Mesothelial cell of epicardium (in vitro differentiated cells): ENCODE measurements at regions not wholly inside any gene's neighbourhood (a gene's known extent, or its start where the extent isn't known, plus 50 kb on each side); places are given as distances from the start of the nearest gene placed in this dataset.
A peak's percentile ranks its signal among the peaks of the same experiment; 100 is the strongest.

Experiments used
- DNase-seq, 2 experiments: peaks; one replicate each; pipeline ENCODE4 v3.0.0; 2021; ENCODE audit warnings: low spot score in 2 of 2; ENCODE audit not compliant: unreplicated experiment in 2 of 2
- H3K27ac Mint-ChIP-seq: 2 replicates; pipeline ENCODE4 v1.8.0; 2021; ENCODE audit warnings: mixed read lengths
- H3K27me3 Mint-ChIP-seq: 2 replicates; pipeline ENCODE4 v1.8.0; 2021; ENCODE audit warnings: low read depth, mixed read lengths
- H3K36me3 Mint-ChIP-seq: 2 replicates; pipeline ENCODE4 v1.8.0; 2021; ENCODE audit warnings: mixed read lengths
- H3K4me1 Mint-ChIP-seq: 2 replicates; pipeline ENCODE4 v1.8.0; 2021; ENCODE audit warnings: mixed read lengths
- H3K4me3 Mint-ChIP-seq: 2 replicates; pipeline ENCODE4 v1.8.0; 2021; ENCODE audit warnings: mild to moderate bottlenecking, moderate library complexity, mixed read lengths
- H3K9me3 Mint-ChIP-seq: 2 replicates; pipeline ENCODE4 v1.8.0; 2021; ENCODE audit warnings: mixed read lengths
- TF ChIP-seq, protein P1 (sequence below): fragments of 200-600 bp; sonication (generic); IDR thresholded peaks from one replicate; pipeline ENCODE4 v1.5.0; 2021; ENCODE audit warnings: antibody characterized with exemption; ENCODE audit not compliant: unreplicated experiment

DNA sequence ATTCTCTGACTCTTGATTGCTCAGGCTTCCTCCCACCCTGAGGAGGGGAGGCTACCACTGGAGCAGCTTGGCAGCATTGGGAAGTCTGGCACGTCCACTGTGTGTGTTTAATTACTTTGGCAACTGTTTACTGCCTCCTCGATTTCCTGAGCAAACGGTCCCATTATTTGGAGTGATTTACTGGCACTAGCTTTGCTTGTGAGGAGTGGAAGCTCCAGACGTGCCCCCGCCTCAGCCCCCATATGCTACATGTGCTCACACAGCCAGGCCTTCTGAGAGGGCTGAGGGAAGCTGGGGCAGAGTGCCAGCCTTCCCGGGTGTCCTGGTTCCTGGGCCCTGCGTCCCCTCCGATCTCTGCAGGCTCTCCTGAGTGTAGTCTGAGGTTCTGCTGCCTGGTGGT lies 306.2 kb downstream of the PTPRU start:
- Mint-ChIP-seq H3K36me3 (no peaks in the 10 kb centered on the region), H3K27ac (no peak overlapping the region), H3K27me3 (peaks cover 22% of the 10 kb centered on the region), H3K4me1 (no peaks in the 10 kb centered on the region), H3K4me3 (no peak overlapping the region), H3K9me3 (no peaks in the 10 kb centered on the region)
- DNase-seq, result peak in 1 of 2 experiments; percentile 9
- TF ChIP-seq, protein P1, sequence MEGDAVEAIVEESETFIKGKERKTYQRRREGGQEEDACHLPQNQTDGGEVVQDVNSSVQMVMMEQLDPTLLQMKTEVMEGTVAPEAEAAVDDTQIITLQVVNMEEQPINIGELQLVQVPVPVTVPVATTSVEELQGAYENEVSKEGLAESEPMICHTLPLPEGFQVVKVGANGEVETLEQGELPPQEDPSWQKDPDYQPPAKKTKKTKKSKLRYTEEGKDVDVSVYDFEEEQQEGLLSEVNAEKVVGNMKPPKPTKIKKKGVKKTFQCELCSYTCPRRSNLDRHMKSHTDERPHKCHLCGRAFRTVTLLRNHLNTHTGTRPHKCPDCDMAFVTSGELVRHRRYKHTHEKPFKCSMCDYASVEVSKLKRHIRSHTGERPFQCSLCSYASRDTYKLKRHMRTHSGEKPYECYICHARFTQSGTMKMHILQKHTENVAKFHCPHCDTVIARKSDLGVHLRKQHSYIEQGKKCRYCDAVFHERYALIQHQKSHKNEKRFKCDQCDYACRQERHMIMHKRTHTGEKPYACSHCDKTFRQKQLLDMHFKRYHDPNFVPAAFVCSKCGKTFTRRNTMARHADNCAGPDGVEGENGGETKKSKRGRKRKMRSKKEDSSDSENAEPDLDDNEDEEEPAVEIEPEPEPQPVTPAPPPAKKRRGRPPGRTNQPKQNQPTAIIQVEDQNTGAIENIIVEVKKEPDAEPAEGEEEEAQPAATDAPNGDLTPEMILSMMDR, result no peak

DNA sequence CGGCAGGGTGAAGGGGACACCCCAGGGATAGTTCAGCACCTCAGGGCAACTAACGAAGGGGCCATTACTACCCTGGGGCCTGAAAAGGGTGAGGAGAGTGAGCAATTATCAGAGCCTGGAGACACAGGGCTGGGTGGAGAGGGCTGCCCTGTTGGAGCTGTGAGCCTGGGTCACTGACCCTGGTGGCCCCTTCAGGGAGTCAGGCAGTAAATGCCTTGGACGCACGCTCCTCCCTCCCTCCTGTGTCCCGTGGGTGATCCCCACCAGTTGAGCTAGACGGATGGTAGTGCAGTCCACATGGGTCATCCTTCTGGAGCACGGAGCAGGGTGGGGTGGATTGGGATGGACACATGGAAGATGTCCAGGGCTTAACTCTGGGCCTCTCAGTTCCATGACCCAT lies 305.3 kb downstream of the PTPRU start:
- Mint-ChIP-seq H3K36me3 (no peaks in the 10 kb centered on the region), H3K4me3 (no peak overlapping the region), H3K27ac (no peak overlapping the region), H3K27me3 (peaks cover 29% of the 10 kb centered on the region), H3K4me1 (no peaks in the 10 kb centered on the region), H3K9me3 (no peaks in the 10 kb centered on the region)
- TF ChIP-seq, protein P1, result no peak
- DNase-seq, result peak in 1 of 2 experiments; percentile 17

DNA sequence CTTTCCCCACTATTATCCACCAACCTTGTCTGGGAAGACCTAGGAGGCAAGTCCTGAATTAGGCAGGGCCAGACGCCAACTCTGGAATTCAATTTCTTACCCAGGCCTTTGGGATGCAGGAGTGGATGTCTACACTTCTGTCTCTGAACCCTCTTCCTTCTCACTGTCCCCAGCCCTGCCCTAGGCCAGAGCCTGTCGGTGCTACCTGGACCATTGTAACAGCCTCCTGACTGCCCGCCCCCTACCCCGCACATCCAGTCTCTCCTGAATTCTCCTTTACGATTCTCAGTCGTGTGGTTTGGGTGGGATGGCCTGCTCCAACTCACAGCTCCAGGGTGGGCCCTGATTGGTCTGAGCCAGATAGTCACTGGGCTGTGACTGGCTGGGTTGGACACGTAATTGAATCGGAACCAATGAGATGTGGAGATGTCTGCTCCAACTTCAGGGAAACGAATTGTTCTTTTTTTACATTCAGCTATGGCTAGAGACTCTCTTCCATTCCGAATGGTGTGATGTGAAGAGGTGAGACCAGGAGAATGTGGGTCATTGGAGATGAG lies 304.6 kb downstream of the PTPRU start:
- H3K4me1 Mint-ChIP-seq, result no peaks in the 10 kb centered on the region
- no peak overlapping the region for H3K27ac Mint-ChIP-seq
- no peaks in the 10 kb centered on the region for H3K9me3 Mint-ChIP-seq
- H3K27me3 Mint-ChIP-seq, result peaks cover 33% of the 10 kb centered on the region
- no peak overlapping the region for H3K4me3 Mint-ChIP-seq
- TF ChIP-seq, protein P1, result no peak
- no peak for DNase-seq
- H3K36me3 Mint-ChIP-seq, result no peaks in the 10 kb centered on the region

DNA sequence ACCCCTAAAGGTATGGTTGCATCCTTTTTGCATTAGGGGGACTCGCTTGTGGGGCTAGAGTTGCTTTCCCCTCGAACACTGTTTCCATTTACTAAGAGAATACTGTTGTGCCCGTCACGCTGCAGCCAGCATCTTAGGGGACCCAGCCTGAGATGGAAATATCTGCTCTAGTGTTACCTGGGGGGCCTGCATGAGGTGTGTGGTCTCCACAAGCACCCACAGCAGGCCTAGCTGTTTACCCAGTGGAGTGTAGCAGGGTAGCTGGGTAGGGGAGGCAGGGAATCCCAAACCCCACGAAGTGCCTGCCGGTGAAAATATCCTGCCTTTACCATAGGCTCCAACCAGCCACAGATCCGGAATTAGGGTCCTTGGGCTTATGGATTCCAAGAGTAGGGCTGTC lies 303.6 kb downstream of the PTPRU start:
- Mint-ChIP-seq H3K9me3 (peaks cover 2% of the 10 kb centered on the region), H3K27me3 (peaks cover 37% of the 10 kb centered on the region), H3K36me3 (no peaks in the 10 kb centered on the region), H3K4me3 (no peak overlapping the region), H3K4me1 (no peaks in the 10 kb centered on the region), H3K27ac (no peak overlapping the region)
- TF ChIP-seq, protein P1, result no peak
- no peak for DNase-seq

DNA sequence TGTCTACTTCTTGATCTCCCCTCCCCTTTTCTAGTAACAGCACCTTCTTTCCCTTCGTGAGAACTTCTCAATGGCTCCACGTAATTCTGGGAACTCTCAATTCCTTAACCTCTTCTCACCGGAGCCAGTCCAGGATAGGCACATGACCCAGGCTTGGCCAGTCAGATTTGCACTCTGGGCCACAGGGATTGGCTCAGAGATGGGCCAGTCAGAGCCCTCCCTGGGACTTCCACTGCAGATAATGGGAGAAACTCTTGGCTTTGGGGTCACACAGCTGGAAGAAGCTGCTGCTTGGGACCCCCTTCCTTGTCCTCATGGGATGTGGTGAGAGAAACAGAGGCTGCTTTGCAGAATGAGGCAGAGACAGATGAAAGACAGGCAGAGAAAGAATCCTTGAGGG lies 302.3 kb downstream of the PTPRU start:
- Mint-ChIP-seq H3K4me1 (no peaks in the 10 kb centered on the region), H3K4me3 (no peak overlapping the region), H3K27me3 (peaks cover 42% of the 10 kb centered on the region), H3K36me3 (no peaks in the 10 kb centered on the region), H3K9me3 (peaks cover 4% of the 10 kb centered on the region), H3K27ac (no peak overlapping the region)
- no peak for DNase-seq
- TF ChIP-seq, protein P1, result no peak

DNA sequence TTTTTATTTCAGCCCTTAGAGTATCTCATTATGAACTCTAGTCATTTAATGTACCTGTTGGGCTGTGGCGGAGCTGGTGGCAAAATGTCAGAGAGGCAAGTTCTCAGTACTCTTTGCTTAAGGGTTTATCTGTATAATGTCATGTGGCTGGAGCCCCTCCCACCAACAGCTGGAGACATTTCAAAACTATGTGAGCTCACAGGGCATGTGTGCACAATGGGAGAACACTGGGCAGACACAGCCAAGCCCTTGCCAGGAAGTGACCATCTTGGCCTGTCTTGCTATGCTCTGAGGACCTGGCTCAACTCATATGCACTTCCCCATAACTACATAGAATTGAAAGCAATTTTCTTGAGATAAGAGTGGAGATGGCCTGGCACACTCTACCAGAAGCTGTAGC lies 296.4 kb downstream of the PTPRU start:
- TF ChIP-seq, protein P1, result no peak
- peak in 1 of 2 experiments; percentile 3 for DNase-seq
- H3K4me3 Mint-ChIP-seq, result no peak overlapping the region
- peaks cover 29% of the 10 kb centered on the region for H3K9me3 Mint-ChIP-seq
- no peak overlapping the region for H3K27ac Mint-ChIP-seq
- H3K27me3 Mint-ChIP-seq, result peaks cover 24% of the 10 kb centered on the region
- H3K4me1 Mint-ChIP-seq, result no peaks in the 10 kb centered on the region
- H3K36me3 Mint-ChIP-seq, result no peaks in the 10 kb centered on the region
